HG02678 (cell line): ENCODE measurements at regions not wholly inside any gene's neighbourhood (a gene's known extent, or its start where the extent isn't known, plus 50 kb on each side); places are given as distances from the start of the nearest gene placed in this dataset.
"Not testable (repeated sequence)": the region's sequence is repeated elsewhere in the genome, so short reads cannot be mapped to it uniquely, and the experiment has no call there.

Experiments
- ATAC-seq: cut with Tn5 transposase; IDR thresholded peaks from one replicate; pipeline ENCODE4 v1.9.1; 2021; ENCODE audit warnings: mild to moderate bottlenecking, moderate library complexity; ENCODE audit not compliant: unreplicated experiment

- ATAC-seq: no peak
Observed at GRCh38 chr16:85449885-85450245, 163.3 kb upstream of the GSE1 start.

- not testable (repeated sequence) for ATAC-seq
Observed at GRCh38 chr16:85451142-85451541, 162.0 kb upstream of the GSE1 start.

GRCh38 chr16:85451641-85452363, 161.3 kb upstream of the GSE1 start:
- no peak for ATAC-seq

- ATAC-seq: no peak
Observed at GRCh38 chr16:85452364-85453193, 160.5 kb upstream of the GSE1 start.

GRCh38 chr16:85453194-85453678, 159.9 kb upstream of the GSE1 start:
- no peak for ATAC-seq

- no peak for ATAC-seq
Observed at GRCh38 chr16:85453703-85454102, 159.4 kb upstream of the GSE1 start.

- no peak for ATAC-seq
Observed at GRCh38 chr16:85454171-85454872, 158.8 kb upstream of the GSE1 start.

GRCh38 chr16:85455534-85455933, 157.6 kb upstream of the GSE1 start:
- ATAC-seq: no peak

- ATAC-seq: no peak
Observed at GRCh38 chr16:85457366-85457765, 155.8 kb upstream of the GSE1 start.

- ATAC-seq: no peak
Observed at GRCh38 chr16:85458968-85459367, 154.2 kb upstream of the GSE1 start.

GRCh38 chr16:85459529-85460251, 153.4 kb upstream of the GSE1 start:
- ATAC-seq: no peak

- no peak for ATAC-seq
Observed at GRCh38 chr16:85460252-85461021, 152.7 kb upstream of the GSE1 start.

GRCh38 chr16:85461022-85461813, 151.9 kb upstream of the GSE1 start:
- no peak for ATAC-seq

- no peak for ATAC-seq
Observed at GRCh38 chr16:85461814-85462713, 151.1 kb upstream of the GSE1 start.

GRCh38 chr16:85462714-85463611, 150.2 kb upstream of the GSE1 start:
- no peak for ATAC-seq

- no peak for ATAC-seq
Observed at GRCh38 chr16:85463672-85464382, 149.3 kb upstream of the GSE1 start.
